Sciatic nerve (tissue), 2 donors: ENCODE measurements at regions not wholly inside any gene's neighbourhood (a gene's known extent, or its start where the extent isn't known, plus 50 kb on each side); places are given as distances from the start of the nearest gene placed in this dataset.
A peak's percentile ranks its signal among the peaks of the same experiment; 100 is the strongest.

Source experiments
- ATAC-seq: fragments of 200-7000 bp; cut with Tn5 transposase; one replicate; pipeline ENCODE4 v1.9.1; 2020; ENCODE audit warnings: mild to moderate bottlenecking, moderate library complexity
- DNase-seq: peaks from one replicate; pipeline ENCODE4 v3.0.0-alpha.2; 2020; ENCODE audit warnings: low spot score
- intact Hi-C: fragments of 100-400 bp; cut with DNase I; formaldehyde crosslinking; loops from one replicate; pipeline ENCODE4 v1.14.2; 2022
- donor health status: DM: no; HTN: no; CAD: no.
- donor health status: DM: no; HTN: no; CAD: no.

- DNase-seq (peak; percentile 73), ATAC-seq (peak; percentile 74)
- intact Hi-C loops = loop anchor here (5.0 kb wide), 1 partner anchor 587 kb away; no protein-coding TSS in a partner anchor
Observed at GRCh38 chr7:25849500-25850184, 302.4 kb upstream of the NFE2L3 start.

GRCh38 chr7:25850216-25850615 is 301.8 kb upstream of the NFE2L3 start:
- intact Hi-C loops = loop anchor here (5.0 kb wide), 1 partner anchor 588 kb away; no protein-coding TSS in a partner anchor
- no peak for DNase-seq

GRCh38 chr7:25850735-25851134 is 301.3 kb upstream of the NFE2L3 start:
- DNase-seq (no peak), ATAC-seq (no peak)
- intact Hi-C loops = loop anchor here (5.0 kb wide), 1 partner anchor 588 kb away; no protein-coding TSS in a partner anchor

More at GRCh38 chr7:25850216-25850615, 301.8 kb upstream of the NFE2L3 start:
- ATAC-seq = no peak

- DNase-seq (peak; percentile 94), ATAC-seq (peak; percentile 70)
- intact Hi-C loops = loop anchor here (5.0 kb wide), 1 partner anchor 589 kb away; no protein-coding TSS in a partner anchor
Observed at GRCh38 chr7:25851332-25852210, 300.4 kb upstream of the NFE2L3 start.

GRCh38 chr7:25852211-25852938 is 299.6 kb upstream of the NFE2L3 start:
- DNase-seq = peak; percentile 77
- peak; percentile 0 for ATAC-seq
- intact Hi-C loops = loop anchor here (5.0 kb wide), 1 partner anchor 590 kb away; no protein-coding TSS in a partner anchor

- ATAC-seq (no peak), DNase-seq (no peak)
- intact Hi-C loops = loop anchor here (5.0 kb wide), 1 partner anchor 591 kb away; no protein-coding TSS in a partner anchor
Observed at GRCh38 chr7:25852939-25853271, 299.1 kb upstream of the NFE2L3 start.

- no peak for ATAC-seq
- intact Hi-C loops = loop anchor here (5.0 kb wide), 1 partner anchor 591 kb away; no protein-coding TSS in a partner anchor
- DNase-seq = no peak
Observed at GRCh38 chr7:25853314-25853713, 298.7 kb upstream of the NFE2L3 start.

GRCh38 chr7:25854059-25854458 is 297.9 kb upstream of the NFE2L3 start:
- no peak for DNase-seq
- intact Hi-C loops = loop anchor here (5.0 kb wide), 1 partner anchor 592 kb away; no protein-coding TSS in a partner anchor
- ATAC-seq = no peak

- ATAC-seq = peak; percentile 72
- intact Hi-C loops = loop anchor here (5.0 kb wide), 1 partner anchor 593 kb away; no protein-coding TSS in a partner anchor
- DNase-seq = peak; percentile 76
Observed at GRCh38 chr7:25854608-25855497, 297.1 kb upstream of the NFE2L3 start.

GRCh38 chr7:25855854-25856782 is 295.9 kb upstream of the NFE2L3 start:
- intact Hi-C loops = no loop called here
- DNase-seq = no peak
- peak; percentile 11 for ATAC-seq

GRCh38 chr7:25857376-25858067 is 294.5 kb upstream of the NFE2L3 start:
- intact Hi-C loops = no loop called here
- no peak for DNase-seq
- ATAC-seq = no peak

- intact Hi-C loops = no loop called here
- ATAC-seq (no peak), DNase-seq (no peak)
Observed at GRCh38 chr7:25858200-25858524, 293.8 kb upstream of the NFE2L3 start.

GRCh38 chr7:25858525-25859411 is 293.2 kb upstream of the NFE2L3 start:
- ATAC-seq = no peak
- intact Hi-C loops = no loop called here
- DNase-seq = no peak

GRCh38 chr7:25859412-25860274 is 292.4 kb upstream of the NFE2L3 start:
- DNase-seq = no peak
- intact Hi-C loops = no loop called here
- ATAC-seq = no peak
